Trophoblast cell (in vitro differentiated cells and primary cell): ENCODE measurements at regions not wholly inside any gene's neighbourhood (a gene's known extent, or its start where the extent isn't known, plus 50 kb on each side); places are given as distances from the start of the nearest gene placed in this dataset.

Source experiments
- DNase-seq, 2 donors: peaks; one replicate each; pipeline ENCODE4 v3.0.0-alpha.2; 2016
- H2AFZ ChIP-seq: 2 replicates; pipeline ENCODE4 v1.6.1; 2013; ENCODE audit warnings: low read length, moderate library complexity, mild to moderate bottlenecking; ENCODE audit not compliant: insufficient read depth, poor library complexity
- H2AK5ac ChIP-seq: 2 replicates; pipeline ENCODE4 v1.6.1; 2013; ENCODE audit warnings: mild to moderate bottlenecking, low read length
- H2BK120ac ChIP-seq: 2 replicates; pipeline ENCODE4 v1.6.1; 2013; ENCODE audit warnings: low read length, mild to moderate bottlenecking, moderate library complexity; ENCODE audit not compliant: insufficient read depth, poor library complexity
- H2BK12ac ChIP-seq: 2 replicates; pipeline ENCODE4 v1.6.1; 2013; ENCODE audit warnings: mild to moderate bottlenecking, low read length, moderate library complexity
- H2BK5ac ChIP-seq: 2 replicates; pipeline ENCODE4 v1.6.1; 2013; ENCODE audit warnings: low read length, low read depth, moderate library complexity, mild to moderate bottlenecking; ENCODE audit not compliant: poor library complexity
- H3K14ac ChIP-seq: 2 replicates; pipeline ENCODE4 v1.6.1; 2013; ENCODE audit warnings: mild to moderate bottlenecking, low read length
- H3K18ac ChIP-seq: 2 replicates; pipeline ENCODE4 v1.6.1; 2013; ENCODE audit warnings: mild to moderate bottlenecking, low read length
- H3K23ac ChIP-seq: 2 replicates; pipeline ENCODE4 v1.6.1; 2013; ENCODE audit warnings: low read length
- H3K27ac ChIP-seq: 2 replicates; pipeline ENCODE4 v1.5.1; 2013; ENCODE audit warnings: low read depth, mild to moderate bottlenecking, inconsistent platforms, low read length, moderate library complexity
- H3K27me3 ChIP-seq: 2 replicates; pipeline ENCODE4 v1.6.1; 2013; ENCODE audit warnings: inconsistent platforms, mild to moderate bottlenecking, low read length, moderate library complexity; ENCODE audit not compliant: insufficient read depth
- H3K36me3 ChIP-seq, 2 experiments: 1 replicate in 1 of 2; 2 replicates in 1 of 2; pipeline ENCODE4 v1.6.1; 2013; ENCODE audit warnings: low read length in 2 of 2, mild to moderate bottlenecking in 2 of 2, moderate library complexity in 1 of 2; ENCODE audit not compliant: insufficient read depth in 2 of 2, control insufficient read depth in 1 of 2
- H3K4ac ChIP-seq: 2 replicates; pipeline ENCODE4 v1.6.1; 2013; ENCODE audit warnings: low read depth, mild to moderate bottlenecking, low read length, moderate library complexity
- H3K4me1 ChIP-seq, 2 experiments: 1 replicate in 1 of 2; 2 replicates in 1 of 2; pipeline ENCODE4 v1.6.1; 2013; ENCODE audit warnings: low read length in 2 of 2, mild to moderate bottlenecking in 2 of 2, moderate library complexity in 1 of 2; ENCODE audit not compliant: insufficient read depth in 2 of 2, control insufficient read depth in 1 of 2
- H3K4me2 ChIP-seq: 2 replicates; pipeline ENCODE4 v1.6.1; 2013; ENCODE audit warnings: inconsistent platforms, mild to moderate bottlenecking, low read length, moderate library complexity
- H3K4me3 ChIP-seq: 2 replicates; pipeline ENCODE4 v1.5.1; 2013; ENCODE audit warnings: mild to moderate bottlenecking, low read depth, low read length, inconsistent platforms
- H3K79me1 ChIP-seq: one replicate; pipeline ENCODE4 v1.6.1; 2013; ENCODE audit warnings: low read length
- H3K79me2 ChIP-seq: 2 replicates; pipeline ENCODE4 v1.6.1; 2013; ENCODE audit warnings: low read length, mild to moderate bottlenecking; ENCODE audit not compliant: control insufficient read depth, insufficient read depth, poor library complexity
- H3K9ac ChIP-seq: 2 replicates; pipeline ENCODE4 v1.6.1; 2013; ENCODE audit warnings: mild to moderate bottlenecking, low read length
- H3K9me3 ChIP-seq: 2 replicates; pipeline ENCODE4 v1.6.1; 2013; ENCODE audit warnings: low read depth, mild to moderate bottlenecking, control low read depth, inconsistent platforms, low read length; ENCODE audit not compliant: insufficient read depth
- H4K12ac ChIP-seq: 2 replicates; pipeline ENCODE4 v1.6.1; 2013; ENCODE audit warnings: low read depth, mild to moderate bottlenecking, low read length, moderate library complexity
- H4K8ac ChIP-seq: 2 replicates; pipeline ENCODE4 v1.6.1; 2013; ENCODE audit warnings: low read depth, mild to moderate bottlenecking, low read length, moderate library complexity
- H4K91ac ChIP-seq: one replicate; pipeline ENCODE4 v1.6.1; 2013; ENCODE audit warnings: low read depth, mild to moderate bottlenecking, low read length, moderate library complexity
- WGBS: extraction: QIAGEN DNeasy Blood & Tissue Kit; methylation state at CpG from one replicate; pipeline ENCODE4 v1.1.7; 2013; ENCODE audit warnings: missing lambda C conversion rate; ENCODE audit not compliant: insufficient read length, insufficient coverage; ENCODE audit errors: extremely low coverage; 5-methylcytosine and 5-hydroxymethylcytosine counted together

- DNase-seq = no peak
- no CpG with 5 or more reads among the region's 3 CpGs for WGBS
- no peak overlapping the region for H4K91ac ChIP-seq
- H3K18ac ChIP-seq = no peak overlapping the region
- H2AK5ac ChIP-seq = no peak overlapping the region
- H3K4ac ChIP-seq = no peak overlapping the region
- no peak overlapping the region for H3K23ac ChIP-seq
- H3K4me3 ChIP-seq = no peak overlapping the region
- no peaks in the 10 kb centered on the region for H3K79me2 ChIP-seq
- H3K27ac ChIP-seq = no peak overlapping the region
- no peak overlapping the region for H2AFZ ChIP-seq
- H4K12ac ChIP-seq = no peak overlapping the region
- no peaks in the 10 kb centered on the region for H3K4me1 ChIP-seq
- H3K27me3 ChIP-seq = no peaks in the 10 kb centered on the region
- H4K8ac ChIP-seq = no peak overlapping the region
- H3K9me3 ChIP-seq = no peaks in the 10 kb centered on the region
- H3K14ac ChIP-seq = no peak overlapping the region
- H2BK12ac ChIP-seq = no peak overlapping the region
- H3K79me1 ChIP-seq = no peaks in the 10 kb centered on the region
- H2BK120ac ChIP-seq = no peak overlapping the region
- no peak overlapping the region for H3K9ac ChIP-seq
- H2BK5ac ChIP-seq = no peak overlapping the region
- no peaks in the 10 kb centered on the region for H3K36me3 ChIP-seq
- H3K4me2 ChIP-seq = no peak overlapping the region
Observed at GRCh38 chr4:123083646-123084045, 161.2 kb upstream of the NUDT6 start.

- DNase-seq = no peak
- no CpG with 5 or more reads among the region's 4 CpGs for WGBS
- Histone ChIP-seq H3K23ac (no peak overlapping the region), H2AFZ (no peak overlapping the region), H3K9ac (no peak overlapping the region), H4K8ac (no peak overlapping the region), H3K4me2 (no peak overlapping the region), H2BK12ac (no peak overlapping the region), H2BK120ac (no peak overlapping the region), H3K36me3 (peaks cover 0 to 3% of the 10 kb centered on the region in 2 experiments), H3K9me3 (peaks cover 2% of the 10 kb centered on the region), H4K91ac (no peak overlapping the region), H3K79me1 (no peaks in the 10 kb centered on the region), H4K12ac (no peak overlapping the region), H3K27me3 (no peaks in the 10 kb centered on the region), H2BK5ac (no peak overlapping the region), H2AK5ac (no peak overlapping the region), H3K79me2 (no peaks in the 10 kb centered on the region), H3K4me3 (no peak overlapping the region), H3K4me1 (no peaks in the 10 kb centered on the region), H3K4ac (no peak overlapping the region), H3K18ac (no peak overlapping the region), H3K27ac (no peak overlapping the region), H3K14ac (no peak overlapping the region)
Observed at GRCh38 chr4:123088501-123088900, 166.1 kb upstream of the NUDT6 start.

- H3K36me3 ChIP-seq = peaks cover 0 to 3% of the 10 kb centered on the region in 2 experiments
- H3K27ac ChIP-seq = no peak overlapping the region
- H2BK120ac ChIP-seq = no peak overlapping the region
- H3K9me3 ChIP-seq = peaks cover 2% of the 10 kb centered on the region
- no peak overlapping the region for H3K18ac ChIP-seq
- no peak overlapping the region for H3K4ac ChIP-seq
- H2AFZ ChIP-seq = no peak overlapping the region
- H3K27me3 ChIP-seq = no peaks in the 10 kb centered on the region
- H4K8ac ChIP-seq = no peak overlapping the region
- no peak overlapping the region for H2AK5ac ChIP-seq
- no peak overlapping the region for H3K23ac ChIP-seq
- H3K79me2 ChIP-seq = no peaks in the 10 kb centered on the region
- no CpG with 5 or more reads among the region's 2 CpGs for WGBS
- no peak overlapping the region for H3K14ac ChIP-seq
- no peak overlapping the region for H3K4me3 ChIP-seq
- H3K4me1 ChIP-seq = no peaks in the 10 kb centered on the region
- no peak overlapping the region for H2BK5ac ChIP-seq
- no peak overlapping the region for H3K4me2 ChIP-seq
- DNase-seq = no peak
- no peak overlapping the region for H4K91ac ChIP-seq
- no peaks in the 10 kb centered on the region for H3K79me1 ChIP-seq
- no peak overlapping the region for H3K9ac ChIP-seq
- no peak overlapping the region for H2BK12ac ChIP-seq
- no peak overlapping the region for H4K12ac ChIP-seq
Observed at GRCh38 chr4:123090886-123091285, 168.5 kb upstream of the NUDT6 start.

GRCh38 chr4:123092586-123092985, 170.2 kb upstream of the NUDT6 start:
- Histone ChIP-seq H4K8ac (no peak overlapping the region), H3K79me1 (no peaks in the 10 kb centered on the region), H3K9me3 (peaks cover 2% of the 10 kb centered on the region), H3K27me3 (no peaks in the 10 kb centered on the region), H4K91ac (no peak overlapping the region), H2BK12ac (no peak overlapping the region), H3K23ac (no peak overlapping the region), H3K14ac (no peak overlapping the region), H3K4me1 (no peaks in the 10 kb centered on the region), H2BK5ac (no peak overlapping the region), H3K4me2 (no peak overlapping the region), H2BK120ac (no peak overlapping the region), H3K18ac (no peak overlapping the region), H3K79me2 (no peaks in the 10 kb centered on the region), H2AFZ (no peak overlapping the region), H3K9ac (no peak overlapping the region), H3K4ac (no peak overlapping the region), H3K27ac (no peak overlapping the region), H2AK5ac (no peak overlapping the region), H3K4me3 (no peak overlapping the region), H4K12ac (no peak overlapping the region), H3K36me3 (peaks cover 0 to 3% of the 10 kb centered on the region in 2 experiments)
- WGBS = no CpG with 5 or more reads among the region's 1 CpG
- DNase-seq = no peak
